Panc1 (cell line): ENCODE measurements at regions not wholly inside any gene's neighbourhood (a gene's known extent, or its start where the extent isn't known, plus 50 kb on each side); places are given as distances from the start of the nearest gene placed in this dataset.

Experiments
- CTCF ChIP-seq: fragments of 450-650 bp; IDR thresholded peaks from 2 replicates; pipeline ENCODE4 v1.5.1; 2017; ENCODE audit warnings: mild to moderate bottlenecking
- POLR2AphosphoS5 ChIP-seq: IDR thresholded peaks from 2 replicates; pipeline ENCODE4 v1.6.1; 2012; ENCODE audit warnings: mild to moderate bottlenecking, low read depth, low read length, moderate library complexity
- REST ChIP-seq, 2 experiments: IDR thresholded peaks; 2 replicates each; pipeline ENCODE4 v1.6.1; 2011 to 2012; ENCODE audit warnings: low read depth in 2 of 2, control low read depth in 1 of 2, low read length in 1 of 2, mild to moderate bottlenecking in 1 of 2, moderate library complexity in 1 of 2; ENCODE audit not compliant: insufficient read depth in 1 of 2
- SIN3A ChIP-seq: IDR thresholded peaks from 2 replicates; pipeline ENCODE4 v1.6.1; 2012; ENCODE audit warnings: low read depth, mild to moderate bottlenecking, low read length, moderate library complexity, borderline replicate concordance; ENCODE audit not compliant: insufficient read depth
- TCF7L2 ChIP-seq: IDR thresholded peaks from 2 replicates; pipeline ENCODE4 v1.6.1; 2011; ENCODE audit warnings: mild to moderate bottlenecking, low read depth, low read length, inconsistent platforms

DNA sequence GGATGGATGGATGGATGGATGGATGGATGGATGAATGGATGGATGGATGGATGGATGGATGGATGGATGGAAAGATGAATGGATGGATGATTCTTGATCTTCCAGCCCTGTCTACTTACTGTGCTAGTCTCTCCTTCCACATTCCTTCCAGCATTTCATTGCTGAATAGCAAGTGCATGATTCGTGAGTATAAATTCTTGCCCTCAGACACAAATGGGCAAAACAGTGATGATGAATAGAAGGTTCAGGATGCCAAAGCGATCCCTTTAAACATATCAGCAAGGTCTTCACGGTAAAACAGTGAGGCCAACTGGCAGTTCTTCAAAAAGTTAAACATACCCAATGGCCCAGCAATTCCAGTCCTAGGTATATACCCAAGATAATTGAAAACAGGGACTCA lies 400.2 kb downstream of the MN1 start:
- TF ChIP-seq REST (IDR thresholded peaks at IDR 0.05; ENCODE audit: insufficient read depth in 1 of 2, low read depth in 2 of 2, low read length in 1 of 2), result no peak
- no peak for TF ChIP-seq CTCF
- no peak for TF ChIP-seq POLR2AphosphoS5
- no peak for TF ChIP-seq SIN3A
- no peak for TF ChIP-seq TCF7L2
